GM12878 (cell line): ENCODE measurements at regions not wholly inside any gene's neighbourhood (a gene's known extent, or its start where the extent isn't known, plus 50 kb on each side); places are given as distances from the start of the nearest gene placed in this dataset.

ENCODE experiments used
- DPF2 ChIP-seq: fragments of 450-650 bp; IDR thresholded peaks from 2 replicates; pipeline ENCODE4 v1.6.1; 2017; ENCODE audit warnings: mild to moderate bottlenecking
- HDAC6 ChIP-seq: fragments of 200-600 bp; sonication (generic); IDR thresholded peaks from one replicate; pipeline ENCODE4 v1.8.0; 2017; ENCODE audit warnings: antibody characterized with exemption; ENCODE audit not compliant: unreplicated experiment
- KDM1A ChIP-seq: fragments of 200-600 bp; sonication (generic); IDR thresholded peaks from 2 replicates; pipeline ENCODE4 v1.6.1; 2016; ENCODE audit warnings: borderline replicate concordance
- NFYA ChIP-seq: IDR thresholded peaks from 2 replicates; pipeline ENCODE4 v1.6.1; 2011; ENCODE audit warnings: low read depth, mild to moderate bottlenecking, low read length, improper control_type of control experiment, borderline replicate concordance
- NFYB ChIP-seq: IDR thresholded peaks from 2 replicates; pipeline ENCODE4 v1.6.1; 2011; ENCODE audit warnings: low read depth, mild to moderate bottlenecking, low read length, improper control_type of control experiment, moderate library complexity; ENCODE audit not compliant: insufficient read depth
- POLR2AphosphoS2 ChIP-seq: IDR thresholded peaks from 2 replicates; pipeline ENCODE4 v1.6.1; 2011; ENCODE audit warnings: low read depth, mild to moderate bottlenecking, low read length, improper control_type of control experiment, moderate library complexity
- SREBF1 ChIP-seq: IDR thresholded peaks from 2 replicates; pipeline ENCODE4 v1.6.1; 2012; ENCODE audit warnings: mild to moderate bottlenecking, low read length
- TBL1XR1 ChIP-seq: IDR thresholded peaks from 2 replicates; pipeline ENCODE4 v1.6.1; 2012; ENCODE audit warnings: low read depth, low read length, improper control_type of control experiment
- ZNF24 ChIP-seq: fragments of 450-650 bp; IDR thresholded peaks from 2 replicates; pipeline ENCODE4 v1.6.1; 2017; ENCODE audit warnings: antibody characterized with exemption, mild to moderate bottlenecking
- TF ChIP-seq, protein P1 (sequence below): fragments of 450-650 bp; IDR thresholded peaks from 2 replicates; pipeline ENCODE4 v1.6.1; 2017; ENCODE audit warnings: mild to moderate bottlenecking, moderate library complexity
- TF ChIP-seq, protein P2 (sequence below): fragments of 450-650 bp; IDR thresholded peaks from 2 replicates; pipeline ENCODE4 v1.6.1; 2016; ENCODE audit warnings: mild to moderate bottlenecking, moderate library complexity, borderline replicate concordance
- TF ChIP-seq, protein P3 (sequence below): IDR thresholded peaks from 2 replicates; pipeline ENCODE4 v1.6.1; 2012; ENCODE audit warnings: low read length, inconsistent platforms
- TF ChIP-seq, protein P4 (sequence below): fragments of 450-650 bp; conservative IDR thresholded peaks from 2 replicates; pipeline ENCODE4 v1.6.1; 2017; ENCODE audit warnings: mild to moderate bottlenecking, moderate library complexity
- TF ChIP-seq, protein P5 (sequence below), 3 experiments: IDR thresholded peaks in 2 of 3; conservative IDR thresholded peaks in 1 of 3; 2 replicates each; pipeline ENCODE4 v1.5.1; 2011; ENCODE audit warnings: low read depth in 3 of 3, low read length in 3 of 3, mild to moderate bottlenecking in 3 of 3, control low read depth in 2 of 3, moderate library complexity in 2 of 3, inconsistent platforms in 1 of 3, mixed read lengths in 1 of 3; ENCODE audit not compliant: control insufficient read depth in 2 of 3, insufficient read depth in 1 of 3; ENCODE audit errors: extremely low read depth in 1 of 3
- TF ChIP-seq, protein P6 (sequence below): fragments of 450-650 bp; IDR thresholded peaks from 2 replicates; pipeline ENCODE4 v1.6.1; 2017; ENCODE audit warnings: low read depth, mild to moderate bottlenecking, moderate library complexity

DNA sequence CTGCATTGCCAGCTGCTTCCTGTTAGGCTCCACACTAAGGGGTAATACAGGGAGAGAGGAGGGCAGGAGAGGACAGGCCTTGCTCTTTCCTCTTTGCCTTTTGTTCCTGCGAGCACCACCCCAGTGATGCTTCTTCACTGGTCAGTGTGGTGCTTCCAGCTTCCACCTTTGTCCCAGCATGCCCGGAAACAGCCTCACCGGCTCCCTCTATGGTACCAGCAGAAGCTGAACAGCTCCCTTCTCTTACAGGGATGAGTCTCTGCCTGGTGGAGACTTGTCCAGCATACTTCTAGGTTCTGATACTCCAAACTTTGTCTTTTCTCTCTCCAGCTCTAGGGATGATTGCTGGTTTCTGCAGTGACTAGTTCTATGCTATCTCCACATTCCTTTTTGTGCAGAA, 413.3 kb downstream of the TSN start (continued):
- TF ChIP-seq NFYB (no peak), TBL1XR1 (no peak), KDM1A (no peak), ZNF24 (no peak), NFYA (no peak), HDAC6 (no peak), DPF2 (no peak), SREBF1 (no peak), POLR2AphosphoS2 (no peak)
- TF ChIP-seq, protein P1, sequence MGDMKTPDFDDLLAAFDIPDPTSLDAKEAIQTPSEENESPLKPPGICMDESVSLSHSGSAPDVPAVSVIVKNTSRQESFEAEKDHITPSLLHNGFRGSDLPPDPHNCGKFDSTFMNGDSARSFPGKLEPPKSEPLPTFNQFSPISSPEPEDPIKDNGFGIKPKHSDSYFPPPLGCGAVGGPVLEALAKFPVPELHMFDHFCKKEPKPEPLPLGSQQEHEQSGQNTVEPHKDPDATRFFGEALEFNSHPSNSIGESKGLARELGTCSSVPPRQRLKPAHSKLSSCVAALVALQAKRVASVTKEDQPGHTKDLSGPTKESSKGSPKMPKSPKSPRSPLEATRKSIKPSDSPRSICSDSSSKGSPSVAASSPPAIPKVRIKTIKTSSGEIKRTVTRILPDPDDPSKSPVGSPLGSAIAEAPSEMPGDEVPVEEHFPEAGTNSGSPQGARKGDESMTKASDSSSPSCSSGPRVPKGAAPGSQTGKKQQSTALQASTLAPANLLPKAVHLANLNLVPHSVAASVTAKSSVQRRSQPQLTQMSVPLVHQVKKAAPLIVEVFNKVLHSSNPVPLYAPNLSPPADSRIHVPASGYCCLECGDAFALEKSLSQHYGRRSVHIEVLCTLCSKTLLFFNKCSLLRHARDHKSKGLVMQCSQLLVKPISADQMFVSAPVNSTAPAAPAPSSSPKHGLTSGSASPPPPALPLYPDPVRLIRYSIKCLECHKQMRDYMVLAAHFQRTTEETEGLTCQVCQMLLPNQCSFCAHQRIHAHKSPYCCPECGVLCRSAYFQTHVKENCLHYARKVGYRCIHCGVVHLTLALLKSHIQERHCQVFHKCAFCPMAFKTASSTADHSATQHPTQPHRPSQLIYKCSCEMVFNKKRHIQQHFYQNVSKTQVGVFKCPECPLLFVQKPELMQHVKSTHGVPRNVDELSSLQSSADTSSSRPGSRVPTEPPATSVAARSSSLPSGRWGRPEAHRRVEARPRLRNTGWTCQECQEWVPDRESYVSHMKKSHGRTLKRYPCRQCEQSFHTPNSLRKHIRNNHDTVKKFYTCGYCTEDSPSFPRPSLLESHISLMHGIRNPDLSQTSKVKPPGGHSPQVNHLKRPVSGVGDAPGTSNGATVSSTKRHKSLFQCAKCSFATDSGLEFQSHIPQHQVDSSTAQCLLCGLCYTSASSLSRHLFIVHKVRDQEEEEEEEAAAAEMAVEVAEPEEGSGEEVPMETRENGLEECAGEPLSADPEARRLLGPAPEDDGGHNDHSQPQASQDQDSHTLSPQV: no peak
- TF ChIP-seq, protein P2, sequence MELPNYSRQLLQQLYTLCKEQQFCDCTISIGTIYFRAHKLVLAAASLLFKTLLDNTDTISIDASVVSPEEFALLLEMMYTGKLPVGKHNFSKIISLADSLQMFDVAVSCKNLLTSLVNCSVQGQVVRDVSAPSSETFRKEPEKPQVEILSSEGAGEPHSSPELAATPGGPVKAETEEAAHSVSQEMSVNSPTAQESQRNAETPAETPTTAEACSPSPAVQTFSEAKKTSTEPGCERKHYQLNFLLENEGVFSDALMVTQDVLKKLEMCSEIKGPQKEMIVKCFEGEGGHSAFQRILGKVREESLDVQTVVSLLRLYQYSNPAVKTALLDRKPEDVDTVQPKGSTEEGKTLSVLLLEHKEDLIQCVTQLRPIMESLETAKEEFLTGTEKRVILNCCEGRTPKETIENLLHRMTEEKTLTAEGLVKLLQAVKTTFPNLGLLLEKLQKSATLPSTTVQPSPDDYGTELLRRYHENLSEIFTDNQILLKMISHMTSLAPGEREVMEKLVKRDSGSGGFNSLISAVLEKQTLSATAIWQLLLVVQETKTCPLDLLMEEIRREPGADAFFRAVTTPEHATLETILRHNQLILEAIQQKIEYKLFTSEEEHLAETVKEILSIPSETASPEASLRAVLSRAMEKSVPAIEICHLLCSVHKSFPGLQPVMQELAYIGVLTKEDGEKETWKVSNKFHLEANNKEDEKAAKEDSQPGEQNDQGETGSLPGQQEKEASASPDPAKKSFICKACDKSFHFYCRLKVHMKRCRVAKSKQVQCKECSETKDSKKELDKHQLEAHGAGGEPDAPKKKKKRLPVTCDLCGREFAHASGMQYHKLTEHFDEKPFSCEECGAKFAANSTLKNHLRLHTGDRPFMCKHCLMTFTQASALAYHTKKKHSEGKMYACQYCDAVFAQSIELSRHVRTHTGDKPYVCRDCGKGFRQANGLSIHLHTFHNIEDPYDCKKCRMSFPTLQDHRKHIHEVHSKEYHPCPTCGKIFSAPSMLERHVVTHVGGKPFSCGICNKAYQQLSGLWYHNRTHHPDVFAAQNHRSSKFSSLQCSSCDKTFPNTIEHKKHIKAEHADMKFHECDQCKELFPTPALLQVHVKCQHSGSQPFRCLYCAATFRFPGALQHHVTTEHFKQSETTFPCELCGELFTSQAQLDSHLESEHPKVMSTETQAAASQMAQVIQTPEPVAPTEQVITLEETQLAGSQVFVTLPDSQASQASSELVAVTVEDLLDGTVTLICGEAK: no peak
- TF ChIP-seq, protein P3, sequence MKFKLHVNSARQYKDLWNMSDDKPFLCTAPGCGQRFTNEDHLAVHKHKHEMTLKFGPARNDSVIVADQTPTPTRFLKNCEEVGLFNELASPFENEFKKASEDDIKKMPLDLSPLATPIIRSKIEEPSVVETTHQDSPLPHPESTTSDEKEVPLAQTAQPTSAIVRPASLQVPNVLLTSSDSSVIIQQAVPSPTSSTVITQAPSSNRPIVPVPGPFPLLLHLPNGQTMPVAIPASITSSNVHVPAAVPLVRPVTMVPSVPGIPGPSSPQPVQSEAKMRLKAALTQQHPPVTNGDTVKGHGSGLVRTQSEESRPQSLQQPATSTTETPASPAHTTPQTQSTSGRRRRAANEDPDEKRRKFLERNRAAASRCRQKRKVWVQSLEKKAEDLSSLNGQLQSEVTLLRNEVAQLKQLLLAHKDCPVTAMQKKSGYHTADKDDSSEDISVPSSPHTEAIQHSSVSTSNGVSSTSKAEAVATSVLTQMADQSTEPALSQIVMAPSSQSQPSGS: no peak
- TF ChIP-seq, protein P4, sequence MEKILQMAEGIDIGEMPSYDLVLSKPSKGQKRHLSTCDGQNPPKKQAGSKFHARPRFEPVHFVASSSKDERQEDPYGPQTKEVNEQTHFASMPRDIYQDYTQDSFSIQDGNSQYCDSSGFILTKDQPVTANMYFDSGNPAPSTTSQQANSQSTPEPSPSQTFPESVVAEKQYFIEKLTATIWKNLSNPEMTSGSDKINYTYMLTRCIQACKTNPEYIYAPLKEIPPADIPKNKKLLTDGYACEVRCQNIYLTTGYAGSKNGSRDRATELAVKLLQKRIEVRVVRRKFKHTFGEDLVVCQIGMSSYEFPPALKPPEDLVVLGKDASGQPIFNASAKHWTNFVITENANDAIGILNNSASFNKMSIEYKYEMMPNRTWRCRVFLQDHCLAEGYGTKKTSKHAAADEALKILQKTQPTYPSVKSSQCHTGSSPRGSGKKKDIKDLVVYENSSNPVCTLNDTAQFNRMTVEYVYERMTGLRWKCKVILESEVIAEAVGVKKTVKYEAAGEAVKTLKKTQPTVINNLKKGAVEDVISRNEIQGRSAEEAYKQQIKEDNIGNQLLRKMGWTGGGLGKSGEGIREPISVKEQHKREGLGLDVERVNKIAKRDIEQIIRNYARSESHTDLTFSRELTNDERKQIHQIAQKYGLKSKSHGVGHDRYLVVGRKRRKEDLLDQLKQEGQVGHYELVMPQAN: no peak
- TF ChIP-seq, protein P5, sequence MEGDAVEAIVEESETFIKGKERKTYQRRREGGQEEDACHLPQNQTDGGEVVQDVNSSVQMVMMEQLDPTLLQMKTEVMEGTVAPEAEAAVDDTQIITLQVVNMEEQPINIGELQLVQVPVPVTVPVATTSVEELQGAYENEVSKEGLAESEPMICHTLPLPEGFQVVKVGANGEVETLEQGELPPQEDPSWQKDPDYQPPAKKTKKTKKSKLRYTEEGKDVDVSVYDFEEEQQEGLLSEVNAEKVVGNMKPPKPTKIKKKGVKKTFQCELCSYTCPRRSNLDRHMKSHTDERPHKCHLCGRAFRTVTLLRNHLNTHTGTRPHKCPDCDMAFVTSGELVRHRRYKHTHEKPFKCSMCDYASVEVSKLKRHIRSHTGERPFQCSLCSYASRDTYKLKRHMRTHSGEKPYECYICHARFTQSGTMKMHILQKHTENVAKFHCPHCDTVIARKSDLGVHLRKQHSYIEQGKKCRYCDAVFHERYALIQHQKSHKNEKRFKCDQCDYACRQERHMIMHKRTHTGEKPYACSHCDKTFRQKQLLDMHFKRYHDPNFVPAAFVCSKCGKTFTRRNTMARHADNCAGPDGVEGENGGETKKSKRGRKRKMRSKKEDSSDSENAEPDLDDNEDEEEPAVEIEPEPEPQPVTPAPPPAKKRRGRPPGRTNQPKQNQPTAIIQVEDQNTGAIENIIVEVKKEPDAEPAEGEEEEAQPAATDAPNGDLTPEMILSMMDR (IDR thresholded peaks at IDR 0.05 in 2 of 3, conservative IDR thresholded peaks at IDR 0.05 in 1 of 3; ENCODE audit: control insufficient read depth in 2 of 3, extremely low read depth in 1 of 3, insufficient read depth in 1 of 3, low read depth in 3 of 3, low read length in 3 of 3): no peak
- TF ChIP-seq, protein P6, sequence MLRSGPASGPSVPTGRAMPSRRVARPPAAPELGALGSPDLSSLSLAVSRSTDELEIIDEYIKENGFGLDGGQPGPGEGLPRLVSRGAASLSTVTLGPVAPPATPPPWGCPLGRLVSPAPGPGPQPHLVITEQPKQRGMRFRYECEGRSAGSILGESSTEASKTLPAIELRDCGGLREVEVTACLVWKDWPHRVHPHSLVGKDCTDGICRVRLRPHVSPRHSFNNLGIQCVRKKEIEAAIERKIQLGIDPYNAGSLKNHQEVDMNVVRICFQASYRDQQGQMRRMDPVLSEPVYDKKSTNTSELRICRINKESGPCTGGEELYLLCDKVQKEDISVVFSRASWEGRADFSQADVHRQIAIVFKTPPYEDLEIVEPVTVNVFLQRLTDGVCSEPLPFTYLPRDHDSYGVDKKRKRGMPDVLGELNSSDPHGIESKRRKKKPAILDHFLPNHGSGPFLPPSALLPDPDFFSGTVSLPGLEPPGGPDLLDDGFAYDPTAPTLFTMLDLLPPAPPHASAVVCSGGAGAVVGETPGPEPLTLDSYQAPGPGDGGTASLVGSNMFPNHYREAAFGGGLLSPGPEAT: no peak
